Breast epithelium (tissue), 4 donors: ENCODE measurements at regions not wholly inside any gene's neighbourhood (a gene's known extent, or its start where the extent isn't known, plus 50 kb on each side); places are given as distances from the start of the nearest gene placed in this dataset.

Experiments used
- DNase-seq, 2 donors: peaks; one replicate each; pipeline ENCODE4 v3.0.0-alpha.2; 2019; ENCODE audit warnings: low spot score in 2 of 2
- H3K27ac ChIP-seq, 2 donors: fragments of 200-600 bp; sonication (generic) in 1 of 2; one replicate each; pipeline ENCODE4 v1.5.1; 2016 to 2019; ENCODE audit warnings: mild to moderate bottlenecking in 1 of 2
- H3K27me3 ChIP-seq, 2 donors: fragments of 200-600 bp; sonication (generic) in 1 of 2; one replicate each; pipeline versions ENCODE4 v1.5.1 to v1.6.0; 2017 to 2019; ENCODE audit warnings: control low read depth in 1 of 2, mild to moderate bottlenecking in 1 of 2
- H3K36me3 ChIP-seq: fragments of 200-600 bp; one replicate; pipeline ENCODE4 v1.5.1; 2019
- H3K4me1 ChIP-seq, 2 donors: fragments of 200-600 bp; sonication (generic); one replicate each; pipeline ENCODE4 v1.5.1; 2016 to 2019; ENCODE audit warnings: control low read depth in 1 of 2
- H3K4me3 ChIP-seq, 3 donors: fragments of 200-600 bp; sonication (generic); 1 replicate in 2 of 3; 2 replicates in 1 of 3; pipeline ENCODE4 v1.5.1; 2016 to 2019; ENCODE audit warnings: mild to moderate bottlenecking in 3 of 3, moderate library complexity in 2 of 3
- H3K9me3 ChIP-seq, 2 donors: fragments of 200-600 bp; sonication (generic) in 1 of 2; one replicate each; pipeline ENCODE4 v1.5.1; 2016 to 2019; ENCODE audit warnings: control low read depth in 1 of 2
- POLR2A ChIP-seq: fragments of 450-650 bp; IDR thresholded peaks from one replicate; pipeline ENCODE4 v1.6.1; 2016; ENCODE audit warnings: antibody characterized with exemption, mild to moderate bottlenecking, moderate library complexity
- POLR2AphosphoS5 ChIP-seq, 3 donors: sonication (generic); formaldehyde crosslinking; IDR thresholded peaks; one replicate each; pipeline ENCODE4 v1.6.1; 2017; ENCODE audit warnings: antibody characterized with exemption in 3 of 3
- intact Hi-C: fragments of 100-400 bp; cut with DNase I; formaldehyde crosslinking; loops from one replicate; pipeline ENCODE4 v1.15.1; 2023; ENCODE audit warnings: low total_unique reads
- TF ChIP-seq, protein P1 (sequence below), 3 donors: fragments of 450-650 bp; IDR thresholded peaks; one replicate each; pipeline ENCODE4 v1.5.1; 2016 to 2017; ENCODE audit warnings: antibody characterized with exemption in 3 of 3, mild to moderate bottlenecking in 3 of 3, moderate library complexity in 3 of 3

DNA sequence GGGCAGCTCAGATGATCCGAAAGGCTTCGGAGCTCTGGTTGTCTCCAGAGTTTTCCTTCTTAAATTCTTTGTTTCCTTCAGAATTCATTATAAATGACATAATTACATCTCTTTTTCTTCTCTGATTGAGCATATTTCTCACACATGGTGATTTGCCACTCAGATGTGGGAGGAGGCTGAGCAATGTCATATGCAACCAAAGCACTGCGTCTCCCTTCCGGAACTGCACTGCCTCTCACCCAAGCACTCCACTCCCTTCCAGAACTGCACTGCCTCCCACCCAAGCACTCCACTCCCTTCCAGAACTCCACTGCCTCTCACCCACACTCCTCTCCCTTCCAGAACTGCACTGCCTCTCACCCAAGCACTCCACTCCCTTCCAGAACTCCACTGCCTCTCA is 131.5 kb downstream of the SALL1 start:
- H3K27me3 ChIP-seq = peaks cover 0 to 3% of the 10 kb centered on the region in 2 donors
- no peaks in the 10 kb centered on the region for H3K36me3 ChIP-seq
- TF ChIP-seq, protein P1, sequence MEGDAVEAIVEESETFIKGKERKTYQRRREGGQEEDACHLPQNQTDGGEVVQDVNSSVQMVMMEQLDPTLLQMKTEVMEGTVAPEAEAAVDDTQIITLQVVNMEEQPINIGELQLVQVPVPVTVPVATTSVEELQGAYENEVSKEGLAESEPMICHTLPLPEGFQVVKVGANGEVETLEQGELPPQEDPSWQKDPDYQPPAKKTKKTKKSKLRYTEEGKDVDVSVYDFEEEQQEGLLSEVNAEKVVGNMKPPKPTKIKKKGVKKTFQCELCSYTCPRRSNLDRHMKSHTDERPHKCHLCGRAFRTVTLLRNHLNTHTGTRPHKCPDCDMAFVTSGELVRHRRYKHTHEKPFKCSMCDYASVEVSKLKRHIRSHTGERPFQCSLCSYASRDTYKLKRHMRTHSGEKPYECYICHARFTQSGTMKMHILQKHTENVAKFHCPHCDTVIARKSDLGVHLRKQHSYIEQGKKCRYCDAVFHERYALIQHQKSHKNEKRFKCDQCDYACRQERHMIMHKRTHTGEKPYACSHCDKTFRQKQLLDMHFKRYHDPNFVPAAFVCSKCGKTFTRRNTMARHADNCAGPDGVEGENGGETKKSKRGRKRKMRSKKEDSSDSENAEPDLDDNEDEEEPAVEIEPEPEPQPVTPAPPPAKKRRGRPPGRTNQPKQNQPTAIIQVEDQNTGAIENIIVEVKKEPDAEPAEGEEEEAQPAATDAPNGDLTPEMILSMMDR (IDR thresholded peaks at IDR 0.05) = no peak
- TF ChIP-seq POLR2AphosphoS5 (IDR thresholded peaks at IDR 0.05) (no peak), POLR2A (no peak)
- H3K4me3 ChIP-seq = no peak overlapping the region
- DNase-seq = no peak
- no peak overlapping the region for H3K27ac ChIP-seq
- intact Hi-C loops = no loop called here
- no peaks in the 10 kb centered on the region for H3K9me3 ChIP-seq
- H3K4me1 ChIP-seq = no peaks in the 10 kb centered on the region

DNA sequence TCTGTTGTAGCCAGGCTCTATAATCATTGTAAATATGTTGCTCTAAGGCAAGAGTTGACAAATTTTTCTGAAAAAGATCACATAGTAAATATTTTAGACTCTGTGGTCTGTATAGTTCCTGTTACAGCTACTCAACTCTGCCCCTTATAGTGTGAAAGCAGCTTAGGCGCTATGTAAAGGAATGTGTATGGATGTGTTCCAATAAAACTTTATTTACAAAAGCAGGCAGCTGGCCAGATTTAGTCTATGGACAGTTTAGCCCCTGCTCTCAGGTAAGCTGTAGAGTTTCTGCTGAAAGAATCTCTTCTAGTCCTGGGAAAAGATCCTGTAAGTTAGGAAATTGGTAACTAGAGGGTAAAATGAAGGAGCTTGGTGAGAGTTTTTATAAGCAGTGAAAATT is 133.1 kb downstream of the SALL1 start:
- DNase-seq = no peak
- no peaks in the 10 kb centered on the region for H3K36me3 ChIP-seq
- H3K27ac ChIP-seq = no peak overlapping the region
- no peaks in the 10 kb centered on the region for H3K4me1 ChIP-seq
- TF ChIP-seq POLR2AphosphoS5 (IDR thresholded peaks at IDR 0.05) (no peak), POLR2A (no peak)
- TF ChIP-seq, protein P1 (IDR thresholded peaks at IDR 0.05) = no peak
- H3K9me3 ChIP-seq = no peaks in the 10 kb centered on the region
- H3K27me3 ChIP-seq = peaks cover 0 to 3% of the 10 kb centered on the region in 2 donors
- intact Hi-C loops = no loop called here
- H3K4me3 ChIP-seq = no peak overlapping the region

DNA sequence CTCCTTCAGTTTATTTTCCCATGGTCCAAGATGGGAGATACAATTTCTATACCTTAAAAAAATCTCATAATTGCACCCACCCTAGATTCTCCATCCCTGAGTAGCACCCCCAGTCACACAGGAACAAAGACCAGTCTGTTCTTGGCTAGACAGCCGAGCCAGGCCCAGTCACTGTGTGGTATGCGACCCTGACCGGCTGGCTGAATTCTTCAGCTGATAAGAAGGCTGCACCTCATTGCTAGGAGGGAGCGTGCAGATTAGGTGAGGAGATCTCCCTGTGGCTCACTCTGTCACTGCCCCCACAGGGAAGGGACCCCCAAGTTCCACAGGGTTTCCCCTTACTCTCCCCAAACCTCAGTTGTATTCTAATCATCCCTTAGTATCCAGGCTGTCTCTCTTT is 138.7 kb downstream of the SALL1 start:
- Histone ChIP-seq H3K9me3 (peaks cover 5 to 12% of the 10 kb centered on the region in 2 donors), H3K36me3 (no peaks in the 10 kb centered on the region), H3K27ac (no peak overlapping the region), H3K4me1 (no peaks in the 10 kb centered on the region), H3K27me3 (peaks cover 0 to 3% of the 10 kb centered on the region in 2 donors), H3K4me3 (no peak overlapping the region)
- no peak for DNase-seq
- intact Hi-C loops = no loop called here
- TF ChIP-seq POLR2AphosphoS5 (IDR thresholded peaks at IDR 0.05) (no peak), POLR2A (no peak)
- TF ChIP-seq, protein P1 (IDR thresholded peaks at IDR 0.05) = no peak

DNA sequence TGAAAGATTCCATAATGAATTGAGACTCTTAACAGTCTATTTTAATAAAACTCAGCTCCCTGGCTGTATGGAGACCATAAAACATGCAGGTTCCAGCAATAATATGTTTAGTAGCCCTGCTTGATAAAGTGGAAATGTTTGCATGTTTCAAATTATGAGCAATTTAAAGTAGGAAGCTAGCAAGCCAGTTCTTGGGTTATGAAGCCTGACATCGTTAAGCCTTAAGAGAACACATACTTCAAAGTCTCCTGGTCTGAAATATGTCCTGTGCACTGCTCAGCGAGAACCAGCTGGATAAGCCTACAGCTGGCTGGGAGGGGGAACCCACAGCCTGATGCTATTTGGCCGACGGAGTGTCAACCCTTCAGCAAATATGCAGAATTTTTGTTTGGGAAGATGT is 140.3 kb downstream of the SALL1 start:
- no peaks in the 10 kb centered on the region for H3K4me1 ChIP-seq
- intact Hi-C loops = no loop called here
- peaks cover 0 to under 1% of the 10 kb centered on the region in 2 donors for H3K27me3 ChIP-seq

DNA sequence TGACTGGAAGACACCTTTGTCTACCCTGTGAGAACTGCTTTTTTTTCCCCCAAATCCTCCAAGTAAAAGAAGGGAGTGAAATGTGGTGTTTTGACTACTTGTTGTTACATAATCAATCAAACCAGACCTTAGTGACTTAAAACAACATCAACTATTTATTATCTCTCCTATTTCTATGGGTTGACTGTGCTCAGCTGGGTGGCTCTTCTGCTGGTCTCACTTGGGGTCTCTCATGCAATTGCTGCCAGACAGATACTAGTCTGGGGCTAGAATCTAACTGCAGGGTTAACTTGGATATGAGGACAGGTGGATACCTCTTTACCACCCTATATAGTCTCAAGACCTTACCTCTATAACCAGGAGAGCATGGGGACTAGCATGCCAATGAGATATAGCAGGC is 141.3 kb downstream of the SALL1 start:
- peaks cover 5 to 12% of the 10 kb centered on the region in 2 donors for H3K9me3 ChIP-seq
- H3K4me3 ChIP-seq = no peak overlapping the region
- TF ChIP-seq POLR2A (no peak), POLR2AphosphoS5 (IDR thresholded peaks at IDR 0.05) (no peak)
- TF ChIP-seq, protein P1 (IDR thresholded peaks at IDR 0.05) = no peak
- H3K27ac ChIP-seq = no peak overlapping the region
- no peaks in the 10 kb centered on the region for H3K4me1 ChIP-seq
- H3K27me3 ChIP-seq = no peaks in the 10 kb centered on the region
- H3K36me3 ChIP-seq = no peaks in the 10 kb centered on the region
- DNase-seq = no peak
- intact Hi-C loops = no loop called here

More for the DNA sequence above, 140.3 kb downstream of the SALL1 start:
- Histone ChIP-seq H3K4me3 (no peak overlapping the region), H3K9me3 (peaks cover 5 to 12% of the 10 kb centered on the region in 2 donors), H3K27ac (no peak overlapping the region), H3K36me3 (no peaks in the 10 kb centered on the region)
- TF ChIP-seq POLR2A (no peak), POLR2AphosphoS5 (IDR thresholded peaks at IDR 0.05) (no peak)
- TF ChIP-seq, protein P1 (IDR thresholded peaks at IDR 0.05) = no peak
- no peak for DNase-seq
